A549 (cell line): ENCODE measurements at regions not wholly inside any gene's neighbourhood (a gene's known extent, or its start where the extent isn't known, plus 50 kb on each side); places are given as distances from the start of the nearest gene placed in this dataset.

Source experiments
- EHMT2 ChIP-seq: fragments of 200-600 bp; sonication (generic); IDR thresholded peaks from 2 replicates; pipeline ENCODE4 v1.6.1; 2016; ENCODE audit warnings: antibody characterized with exemption, low read depth, mild to moderate bottlenecking, moderate library complexity
- FOSL2 ChIP-seq, 2 experiments: fragments of 450-650 bp in 1 of 2; fragments of >200 bp in 1 of 2; sonication (Bioruptor Twin) in 1 of 2; formaldehyde crosslinking; IDR thresholded peaks; 2 replicates each; pipeline versions ENCODE4 v1.5.0 to v1.6.1; 2016 to 2020; ENCODE audit warnings: mild to moderate bottlenecking in 1 of 2, moderate library complexity in 1 of 2
- HDAC2 ChIP-seq: fragments of 200-600 bp; sonication (generic); IDR thresholded peaks from 2 replicates; pipeline ENCODE4 v1.6.1; 2016
- POLR2A ChIP-seq: IDR thresholded peaks from 2 replicates; pipeline ENCODE4 v1.6.1; 2012; ENCODE audit warnings: mild to moderate bottlenecking, low read length
- TF ChIP-seq, protein P1 (sequence below): fragments of 450-650 bp; IDR thresholded peaks from 2 replicates; pipeline ENCODE4 v1.6.1; 2014; ENCODE audit warnings: antibody characterized with exemption
- TF ChIP-seq, protein P2 (sequence below): fragments of >200 bp; sonication (Bioruptor Twin); formaldehyde crosslinking; IDR thresholded peaks from 3 replicates; pipeline ENCODE4 v1.5.1; 2016
- TF ChIP-seq, protein P3 (sequence below): fragments of 200-600 bp; sonication (generic); IDR thresholded peaks from 2 replicates; pipeline ENCODE4 v1.6.1; 2016; ENCODE audit warnings: antibody characterized with exemption, mild to moderate bottlenecking, moderate library complexity
- TF ChIP-seq, protein P4 (sequence below): IDR thresholded peaks from 2 replicates; pipeline ENCODE4 v1.6.1; 2012

DNA sequence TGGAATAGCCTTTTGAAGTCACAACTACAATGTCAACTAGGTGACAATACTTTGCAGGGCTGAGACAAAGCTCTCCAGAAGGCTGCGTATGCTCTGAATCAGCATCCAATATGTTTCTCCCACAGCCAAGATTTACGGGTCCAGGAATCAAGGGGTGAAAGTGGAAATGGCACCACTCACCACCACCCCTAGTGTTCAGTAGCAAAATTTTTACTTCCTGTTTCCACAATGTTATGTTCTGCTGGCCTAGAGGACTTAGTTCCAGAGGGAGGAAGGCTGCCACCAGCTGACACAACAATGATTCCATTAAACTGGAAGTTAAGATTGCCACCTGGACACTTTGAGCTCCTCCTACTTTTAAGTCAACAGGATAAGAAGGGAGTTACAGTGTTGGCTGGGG lies 68.5 kb upstream of the MPEG1 start:
- TF ChIP-seq EHMT2 (no peak), FOSL2 (IDR thresholded peaks at IDR 0.05) (no peak), FOSL2 (CRISPR knock-in tag; IDR thresholded peaks at IDR 0.05) (no peak), POLR2A (no peak), HDAC2 (no peak)
- TF ChIP-seq, protein P1, sequence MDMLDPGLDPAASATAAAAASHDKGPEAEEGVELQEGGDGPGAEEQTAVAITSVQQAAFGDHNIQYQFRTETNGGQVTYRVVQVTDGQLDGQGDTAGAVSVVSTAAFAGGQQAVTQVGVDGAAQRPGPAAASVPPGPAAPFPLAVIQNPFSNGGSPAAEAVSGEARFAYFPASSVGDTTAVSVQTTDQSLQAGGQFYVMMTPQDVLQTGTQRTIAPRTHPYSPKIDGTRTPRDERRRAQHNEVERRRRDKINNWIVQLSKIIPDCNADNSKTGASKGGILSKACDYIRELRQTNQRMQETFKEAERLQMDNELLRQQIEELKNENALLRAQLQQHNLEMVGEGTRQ, result no peak
- TF ChIP-seq, protein P2, sequence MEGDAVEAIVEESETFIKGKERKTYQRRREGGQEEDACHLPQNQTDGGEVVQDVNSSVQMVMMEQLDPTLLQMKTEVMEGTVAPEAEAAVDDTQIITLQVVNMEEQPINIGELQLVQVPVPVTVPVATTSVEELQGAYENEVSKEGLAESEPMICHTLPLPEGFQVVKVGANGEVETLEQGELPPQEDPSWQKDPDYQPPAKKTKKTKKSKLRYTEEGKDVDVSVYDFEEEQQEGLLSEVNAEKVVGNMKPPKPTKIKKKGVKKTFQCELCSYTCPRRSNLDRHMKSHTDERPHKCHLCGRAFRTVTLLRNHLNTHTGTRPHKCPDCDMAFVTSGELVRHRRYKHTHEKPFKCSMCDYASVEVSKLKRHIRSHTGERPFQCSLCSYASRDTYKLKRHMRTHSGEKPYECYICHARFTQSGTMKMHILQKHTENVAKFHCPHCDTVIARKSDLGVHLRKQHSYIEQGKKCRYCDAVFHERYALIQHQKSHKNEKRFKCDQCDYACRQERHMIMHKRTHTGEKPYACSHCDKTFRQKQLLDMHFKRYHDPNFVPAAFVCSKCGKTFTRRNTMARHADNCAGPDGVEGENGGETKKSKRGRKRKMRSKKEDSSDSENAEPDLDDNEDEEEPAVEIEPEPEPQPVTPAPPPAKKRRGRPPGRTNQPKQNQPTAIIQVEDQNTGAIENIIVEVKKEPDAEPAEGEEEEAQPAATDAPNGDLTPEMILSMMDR, result no peak
- TF ChIP-seq, protein P3, sequence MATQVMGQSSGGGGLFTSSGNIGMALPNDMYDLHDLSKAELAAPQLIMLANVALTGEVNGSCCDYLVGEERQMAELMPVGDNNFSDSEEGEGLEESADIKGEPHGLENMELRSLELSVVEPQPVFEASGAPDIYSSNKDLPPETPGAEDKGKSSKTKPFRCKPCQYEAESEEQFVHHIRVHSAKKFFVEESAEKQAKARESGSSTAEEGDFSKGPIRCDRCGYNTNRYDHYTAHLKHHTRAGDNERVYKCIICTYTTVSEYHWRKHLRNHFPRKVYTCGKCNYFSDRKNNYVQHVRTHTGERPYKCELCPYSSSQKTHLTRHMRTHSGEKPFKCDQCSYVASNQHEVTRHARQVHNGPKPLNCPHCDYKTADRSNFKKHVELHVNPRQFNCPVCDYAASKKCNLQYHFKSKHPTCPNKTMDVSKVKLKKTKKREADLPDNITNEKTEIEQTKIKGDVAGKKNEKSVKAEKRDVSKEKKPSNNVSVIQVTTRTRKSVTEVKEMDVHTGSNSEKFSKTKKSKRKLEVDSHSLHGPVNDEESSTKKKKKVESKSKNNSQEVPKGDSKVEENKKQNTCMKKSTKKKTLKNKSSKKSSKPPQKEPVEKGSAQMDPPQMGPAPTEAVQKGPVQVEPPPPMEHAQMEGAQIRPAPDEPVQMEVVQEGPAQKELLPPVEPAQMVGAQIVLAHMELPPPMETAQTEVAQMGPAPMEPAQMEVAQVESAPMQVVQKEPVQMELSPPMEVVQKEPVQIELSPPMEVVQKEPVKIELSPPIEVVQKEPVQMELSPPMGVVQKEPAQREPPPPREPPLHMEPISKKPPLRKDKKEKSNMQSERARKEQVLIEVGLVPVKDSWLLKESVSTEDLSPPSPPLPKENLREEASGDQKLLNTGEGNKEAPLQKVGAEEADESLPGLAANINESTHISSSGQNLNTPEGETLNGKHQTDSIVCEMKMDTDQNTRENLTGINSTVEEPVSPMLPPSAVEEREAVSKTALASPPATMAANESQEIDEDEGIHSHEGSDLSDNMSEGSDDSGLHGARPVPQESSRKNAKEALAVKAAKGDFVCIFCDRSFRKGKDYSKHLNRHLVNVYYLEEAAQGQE, result no peak
- TF ChIP-seq, protein P4, sequence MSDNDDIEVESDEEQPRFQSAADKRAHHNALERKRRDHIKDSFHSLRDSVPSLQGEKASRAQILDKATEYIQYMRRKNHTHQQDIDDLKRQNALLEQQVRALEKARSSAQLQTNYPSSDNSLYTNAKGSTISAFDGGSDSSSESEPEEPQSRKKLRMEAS, result no peak
